Astrocyte (in vitro differentiated cells and primary cell): ENCODE measurements at regions not wholly inside any gene's neighbourhood (a gene's known extent, or its start where the extent isn't known, plus 50 kb on each side); places are given as distances from the start of the nearest gene placed in this dataset.

ENCODE experiments used
- EZH2 ChIP-seq: IDR thresholded peaks from 2 replicates; pipeline ENCODE4 v1.6.1; 2012; ENCODE audit warnings: mild to moderate bottlenecking, low read length, inconsistent platforms; ENCODE audit not compliant: insufficient read depth
- TF ChIP-seq, protein P1 (sequence below): IDR thresholded peaks from 2 replicates; pipeline ENCODE4 v1.5.1; 2011; ENCODE audit warnings: low read depth, mild to moderate bottlenecking, inconsistent platforms, low read length, moderate library complexity; ENCODE audit not compliant: insufficient read depth

DNA sequence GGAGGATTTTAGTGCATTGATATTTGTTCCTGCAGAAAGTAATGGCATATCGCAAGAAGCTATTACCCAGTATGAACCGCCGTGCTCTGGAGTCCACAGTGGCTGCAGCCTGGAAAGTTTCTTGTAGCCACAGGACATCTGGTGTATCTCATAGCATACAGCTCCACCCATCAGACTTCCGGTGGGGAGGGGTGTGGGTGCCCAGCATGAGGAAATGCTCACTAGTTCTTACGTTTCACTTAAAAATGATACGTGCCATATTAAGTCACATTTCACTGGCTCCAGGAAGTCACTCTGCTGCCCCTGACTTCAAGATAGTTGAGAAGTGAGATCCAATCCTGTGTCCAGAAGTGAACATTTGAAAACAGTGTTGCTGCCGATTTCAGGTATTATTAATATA, 990.4 kb downstream of the GBE1 start:
- TF ChIP-seq, protein P1, sequence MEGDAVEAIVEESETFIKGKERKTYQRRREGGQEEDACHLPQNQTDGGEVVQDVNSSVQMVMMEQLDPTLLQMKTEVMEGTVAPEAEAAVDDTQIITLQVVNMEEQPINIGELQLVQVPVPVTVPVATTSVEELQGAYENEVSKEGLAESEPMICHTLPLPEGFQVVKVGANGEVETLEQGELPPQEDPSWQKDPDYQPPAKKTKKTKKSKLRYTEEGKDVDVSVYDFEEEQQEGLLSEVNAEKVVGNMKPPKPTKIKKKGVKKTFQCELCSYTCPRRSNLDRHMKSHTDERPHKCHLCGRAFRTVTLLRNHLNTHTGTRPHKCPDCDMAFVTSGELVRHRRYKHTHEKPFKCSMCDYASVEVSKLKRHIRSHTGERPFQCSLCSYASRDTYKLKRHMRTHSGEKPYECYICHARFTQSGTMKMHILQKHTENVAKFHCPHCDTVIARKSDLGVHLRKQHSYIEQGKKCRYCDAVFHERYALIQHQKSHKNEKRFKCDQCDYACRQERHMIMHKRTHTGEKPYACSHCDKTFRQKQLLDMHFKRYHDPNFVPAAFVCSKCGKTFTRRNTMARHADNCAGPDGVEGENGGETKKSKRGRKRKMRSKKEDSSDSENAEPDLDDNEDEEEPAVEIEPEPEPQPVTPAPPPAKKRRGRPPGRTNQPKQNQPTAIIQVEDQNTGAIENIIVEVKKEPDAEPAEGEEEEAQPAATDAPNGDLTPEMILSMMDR: no peak
- no peak for TF ChIP-seq EZH2
